HG02759 (cell line): ENCODE measurements at regions not wholly inside any gene's neighbourhood (a gene's known extent, or its start where the extent isn't known, plus 50 kb on each side); places are given as distances from the start of the nearest gene placed in this dataset.

ENCODE experiments used
- ATAC-seq: cut with Tn5 transposase; IDR thresholded peaks from one replicate; pipeline ENCODE4 v1.9.1; 2021; ENCODE audit warnings: mild to moderate bottlenecking, moderate library complexity; ENCODE audit not compliant: unreplicated experiment

DNA sequence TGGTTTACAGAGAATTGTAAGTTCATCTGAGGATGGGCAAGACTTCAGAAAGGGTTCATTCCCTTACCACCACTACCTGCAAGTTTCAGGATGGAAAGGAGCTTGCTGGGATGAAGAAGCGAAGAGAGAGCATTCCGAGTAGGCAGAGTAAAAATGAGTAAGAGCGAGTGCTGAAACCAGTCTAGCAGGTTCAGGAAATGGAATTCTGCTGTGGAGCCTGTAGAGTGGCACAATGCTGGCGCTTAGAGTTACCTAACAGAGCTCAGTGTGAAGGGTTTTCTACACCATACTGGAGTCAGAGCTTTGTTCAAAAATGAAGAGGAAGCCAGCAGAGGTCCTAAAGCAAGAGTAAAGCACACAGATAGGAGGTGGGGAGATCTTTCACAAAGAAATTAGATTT lies 179.2 kb upstream of the ZC3H12C start:
- no peak for ATAC-seq

DNA sequence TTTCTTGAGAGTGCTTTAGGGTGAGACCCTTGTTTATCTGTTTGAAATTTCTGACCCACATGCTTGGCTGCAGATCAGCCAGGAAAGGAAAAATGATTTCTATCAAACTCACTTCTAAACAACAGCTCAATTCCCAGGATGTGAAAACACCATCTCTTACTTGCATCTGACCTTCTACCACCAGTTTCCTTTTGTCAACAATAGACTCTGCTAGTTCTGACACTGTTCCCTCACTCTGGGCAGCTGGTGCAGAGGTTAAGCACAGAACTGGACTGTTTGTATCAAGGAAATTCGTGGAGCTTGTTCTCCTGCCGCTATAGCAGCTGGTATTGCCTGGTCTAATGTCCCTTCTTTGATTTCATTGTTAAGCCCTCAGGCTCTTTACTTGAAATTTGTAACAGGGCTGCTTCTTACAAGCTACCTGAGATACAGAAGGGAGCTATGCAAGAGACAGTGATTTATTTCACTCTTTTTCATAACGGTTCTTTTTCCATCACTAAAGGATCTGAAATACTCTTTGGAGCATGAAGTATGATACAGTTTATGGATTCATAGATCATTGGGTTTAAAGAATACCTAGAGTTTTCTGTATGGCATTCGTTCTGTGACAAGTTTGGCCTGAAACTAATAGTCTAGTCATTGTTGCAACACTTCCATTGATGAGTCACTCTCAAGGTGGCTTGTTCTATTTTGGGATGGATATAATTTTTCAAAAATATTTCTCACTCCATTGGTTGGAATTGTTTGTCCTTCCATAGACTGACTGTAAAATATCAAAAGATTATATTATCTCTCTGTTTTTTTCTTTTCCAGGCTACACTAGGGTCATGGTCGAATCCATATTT lies 178.2 kb upstream of the ZC3H12C start:
- no peak for ATAC-seq

DNA sequence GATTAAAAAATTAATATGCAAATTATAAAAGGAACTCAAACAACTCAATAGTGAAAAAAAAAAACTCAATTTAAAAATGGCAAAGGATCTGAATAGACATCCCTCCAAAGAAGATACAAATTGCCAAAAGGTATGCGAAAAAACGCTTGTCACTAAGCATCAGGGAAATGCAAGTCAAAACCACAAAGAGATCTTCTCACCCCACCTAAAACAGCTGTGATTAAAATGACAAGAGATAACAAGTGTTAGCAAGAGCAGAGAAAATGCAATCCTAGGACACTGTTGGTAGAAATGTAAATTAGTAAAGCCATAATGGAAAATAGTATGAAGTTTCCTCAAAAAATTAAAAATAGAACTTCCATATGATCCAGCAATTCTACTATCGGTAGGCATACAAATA lies 166.3 kb upstream of the ZC3H12C start:
- ATAC-seq = no peak

DNA sequence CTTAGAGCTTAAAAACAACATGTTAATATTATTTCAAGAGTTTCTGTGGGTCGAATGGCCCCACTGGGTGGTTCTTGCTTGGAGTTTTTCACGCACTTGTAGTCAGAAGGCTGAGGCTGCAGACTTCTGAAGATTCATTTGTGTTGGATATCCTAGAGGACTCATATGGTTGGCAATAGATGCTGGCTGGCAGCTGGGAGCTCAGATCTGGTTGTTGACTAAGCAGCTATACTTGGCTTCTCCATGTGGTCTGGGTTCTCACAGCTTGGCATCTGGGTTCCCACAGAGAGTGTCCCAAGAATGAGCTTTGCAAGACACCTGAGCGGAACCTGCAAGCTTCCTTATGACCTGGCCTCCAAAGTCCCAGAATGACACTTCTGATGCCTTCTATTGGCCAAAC lies 163.9 kb upstream of the ZC3H12C start:
- ATAC-seq = no peak

DNA sequence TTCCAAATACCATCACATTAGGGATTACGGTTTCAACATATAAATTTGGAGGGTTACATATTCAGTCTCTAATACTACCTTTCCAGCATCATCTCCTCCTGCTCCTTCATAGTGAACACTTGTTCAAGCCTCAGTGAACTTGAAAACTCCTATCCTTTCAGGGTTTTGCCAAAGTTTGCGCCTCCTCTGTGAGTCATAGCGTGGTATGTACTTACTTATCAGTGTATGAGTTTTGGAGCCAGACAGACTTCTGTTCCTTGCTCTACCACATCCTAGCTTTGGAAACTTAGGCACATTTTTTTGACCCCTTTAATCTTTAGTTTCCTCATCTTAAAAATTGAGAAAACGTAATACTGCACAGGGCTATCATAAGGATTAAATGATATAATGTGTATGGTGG lies 160.1 kb upstream of the ZC3H12C start:
- ATAC-seq = no peak

DNA sequence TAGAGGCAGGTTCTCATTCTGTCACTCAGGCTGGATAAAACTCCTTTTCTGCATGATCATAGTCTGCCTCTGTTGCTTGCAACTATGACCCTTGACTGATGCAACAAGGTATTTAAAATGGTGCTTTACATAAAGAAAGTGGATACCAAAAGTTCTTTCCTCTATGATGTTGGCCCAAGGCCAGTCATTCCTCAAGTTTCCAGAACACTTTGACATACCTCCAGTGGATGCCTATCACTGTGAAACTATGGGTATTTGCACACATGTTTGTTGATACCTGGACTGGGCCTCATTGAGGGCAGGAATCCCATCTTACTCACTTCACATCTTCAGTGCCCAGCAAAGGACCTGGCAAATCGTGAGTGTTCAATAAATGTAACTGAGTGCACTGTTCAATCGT lies 159.0 kb upstream of the ZC3H12C start:
- no peak for ATAC-seq

DNA sequence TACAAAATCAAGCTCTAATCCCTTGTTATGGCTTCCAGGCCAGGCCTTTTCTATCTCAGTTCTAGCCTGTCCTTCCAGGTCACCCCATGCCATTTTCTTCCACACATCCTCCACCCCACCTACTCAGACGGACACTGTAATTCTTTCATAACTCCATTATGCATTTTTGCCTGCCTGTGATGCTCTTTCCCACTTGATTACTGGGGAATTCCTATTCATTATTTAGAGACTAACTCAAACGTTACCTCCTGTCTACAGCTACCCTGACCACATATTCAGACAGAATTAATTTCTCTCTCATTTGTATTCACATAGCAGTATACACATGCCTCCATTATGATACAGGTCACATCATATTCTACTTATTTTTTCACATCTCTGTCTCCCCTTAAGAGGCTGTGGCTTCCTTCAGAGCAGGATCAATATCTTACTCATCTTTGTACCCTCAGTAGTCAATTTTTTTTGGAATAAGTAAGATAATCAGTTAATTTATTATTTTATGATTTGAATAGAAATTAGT lies 156.5 kb upstream of the ZC3H12C start:
- no peak for ATAC-seq

DNA sequence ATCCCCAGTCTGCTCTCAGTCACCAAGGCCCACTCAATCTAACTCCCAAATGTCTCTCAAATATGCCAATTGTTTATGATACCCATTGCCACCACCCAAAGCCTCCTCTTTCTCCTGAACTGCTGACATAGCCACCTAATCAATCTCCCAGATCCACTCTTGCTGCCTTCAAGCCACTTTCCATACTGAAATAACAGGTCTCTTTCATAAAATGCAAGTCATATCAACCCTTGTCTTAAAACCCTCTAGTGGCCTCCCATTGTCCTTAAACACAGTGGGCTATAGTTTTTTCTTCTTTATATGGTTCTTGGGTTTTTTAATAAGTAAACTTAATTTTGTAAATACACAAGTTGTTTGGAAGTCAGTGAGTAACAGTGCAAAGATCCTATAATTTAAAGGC lies 155.2 kb upstream of the ZC3H12C start:
- ATAC-seq = no peak

DNA sequence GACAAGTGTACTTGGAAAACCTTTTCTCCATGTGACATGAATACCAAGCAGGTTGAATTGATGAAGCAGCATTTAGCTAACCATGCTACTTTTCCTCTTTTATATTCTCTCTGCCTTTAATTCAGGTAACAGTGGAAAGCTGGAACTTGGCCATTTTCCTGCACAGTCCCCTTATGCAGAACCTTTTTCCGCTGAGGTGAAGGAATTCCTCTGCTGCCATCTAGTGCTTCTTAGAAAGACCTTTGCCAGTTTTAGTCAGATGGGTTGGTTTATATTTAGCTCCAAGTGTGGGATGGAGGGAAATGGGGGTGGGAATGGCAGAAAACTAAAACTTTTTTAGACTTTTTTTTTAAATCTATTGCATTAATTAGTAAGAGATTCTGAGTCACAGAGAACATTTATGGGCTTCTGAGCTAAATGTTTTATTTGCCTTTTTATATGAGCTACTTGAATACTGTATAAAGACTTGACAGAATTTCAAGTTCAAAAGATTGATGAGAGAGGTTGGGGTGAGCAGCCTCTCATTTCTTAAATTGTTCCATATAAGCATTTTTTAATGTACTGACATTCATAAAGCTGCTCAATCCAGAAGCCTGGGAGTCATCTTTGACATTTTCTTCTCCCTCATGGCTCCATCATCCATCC lies 153.9 kb upstream of the ZC3H12C start:
- no peak for ATAC-seq

DNA sequence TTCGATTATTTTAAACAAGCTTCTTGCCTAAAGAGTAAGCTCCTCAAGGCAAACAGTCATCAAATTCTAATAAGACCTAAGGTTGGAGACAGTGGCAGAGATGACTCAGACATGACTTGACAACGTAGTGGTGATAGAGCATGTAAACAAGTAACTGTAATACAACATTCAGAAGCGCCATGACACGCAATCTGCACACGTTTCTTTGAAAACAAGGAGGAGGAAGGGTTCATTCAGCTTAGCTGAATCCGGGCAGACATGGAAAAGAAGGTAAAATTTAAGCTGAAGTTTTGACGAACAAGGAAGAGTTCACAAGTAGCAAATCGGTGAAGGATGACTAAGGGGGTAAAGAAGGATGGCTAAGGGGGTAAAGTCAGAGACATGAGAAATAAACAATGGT lies 152.4 kb upstream of the ZC3H12C start:
- ATAC-seq = no peak

DNA sequence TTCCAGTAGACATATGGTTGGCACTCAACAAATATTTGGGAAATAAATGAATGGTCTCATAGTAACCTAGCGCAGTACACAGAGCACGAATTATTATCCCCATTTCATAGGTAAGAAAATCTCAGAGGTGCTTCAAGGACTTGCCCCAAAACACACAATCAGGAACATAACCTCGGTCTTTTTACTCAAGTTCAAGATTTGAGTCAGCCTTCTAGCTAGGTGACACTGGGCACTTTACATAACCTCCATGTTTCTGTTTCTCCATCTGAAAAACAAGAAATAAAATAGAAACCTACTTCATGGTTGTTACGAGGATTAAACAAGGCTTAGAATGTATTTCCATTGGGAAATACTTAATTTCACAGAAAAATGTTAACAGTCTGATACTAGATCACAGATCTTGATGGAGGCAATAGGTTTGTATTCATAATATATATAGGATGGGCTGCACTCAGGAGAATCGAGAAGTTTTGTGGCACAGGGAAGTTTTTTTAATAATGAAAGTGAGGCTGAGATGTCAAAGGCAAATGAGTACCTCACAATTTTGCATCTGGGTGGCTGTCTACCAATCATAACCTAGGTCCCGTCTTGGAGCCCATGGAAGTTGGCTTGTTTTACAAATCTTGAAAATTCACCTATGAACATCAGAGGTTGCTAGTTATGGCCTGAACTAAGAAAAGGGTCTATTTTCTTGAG lies 147.4 kb upstream of the ZC3H12C start:
- ATAC-seq = peak; percentile 64

DNA sequence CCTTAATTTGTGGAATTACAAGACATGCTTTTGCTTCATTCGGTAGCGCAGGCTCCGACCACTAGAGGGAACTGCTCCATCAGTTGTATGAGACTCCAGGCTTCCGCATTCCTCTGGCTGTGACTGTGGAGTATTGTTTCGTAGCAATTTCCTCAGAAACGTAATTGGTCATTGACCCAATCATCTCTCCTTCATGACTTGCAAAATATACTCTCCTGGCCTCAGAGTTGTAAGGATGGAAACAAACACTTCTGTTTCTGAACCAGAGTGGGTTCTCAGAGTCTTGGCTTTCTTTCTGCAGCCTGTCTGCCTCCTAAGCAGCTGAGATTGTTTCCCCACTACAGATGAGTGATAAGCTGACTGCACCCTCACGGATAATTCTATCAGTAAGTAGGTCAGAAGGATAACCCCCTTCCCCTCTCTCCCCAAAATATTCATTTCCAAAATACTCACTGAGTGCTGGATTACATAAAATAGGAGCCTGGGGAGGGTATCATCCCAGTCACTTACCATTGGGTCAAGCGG lies 146.8 kb upstream of the ZC3H12C start:
- ATAC-seq = peak; percentile 91

DNA sequence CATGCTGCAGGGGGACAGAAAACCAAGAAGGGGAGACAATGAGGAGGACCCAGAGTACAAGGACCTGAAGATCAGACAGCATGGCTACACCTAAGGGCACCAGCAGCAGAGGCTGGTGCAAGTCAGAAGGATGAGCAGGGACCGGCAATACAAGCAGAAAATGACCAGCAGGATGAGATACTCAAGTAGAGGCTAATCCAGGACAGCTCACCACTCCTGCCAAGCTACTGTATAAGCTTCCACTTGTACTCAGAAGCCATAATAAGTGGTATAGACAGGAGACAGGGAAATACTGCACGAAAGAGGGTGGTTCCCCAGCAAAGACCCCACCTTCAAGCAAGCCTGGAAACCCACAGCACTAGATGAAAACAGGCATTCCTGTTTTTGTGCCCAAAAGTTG lies 138.7 kb upstream of the ZC3H12C start:
- ATAC-seq = no peak

DNA sequence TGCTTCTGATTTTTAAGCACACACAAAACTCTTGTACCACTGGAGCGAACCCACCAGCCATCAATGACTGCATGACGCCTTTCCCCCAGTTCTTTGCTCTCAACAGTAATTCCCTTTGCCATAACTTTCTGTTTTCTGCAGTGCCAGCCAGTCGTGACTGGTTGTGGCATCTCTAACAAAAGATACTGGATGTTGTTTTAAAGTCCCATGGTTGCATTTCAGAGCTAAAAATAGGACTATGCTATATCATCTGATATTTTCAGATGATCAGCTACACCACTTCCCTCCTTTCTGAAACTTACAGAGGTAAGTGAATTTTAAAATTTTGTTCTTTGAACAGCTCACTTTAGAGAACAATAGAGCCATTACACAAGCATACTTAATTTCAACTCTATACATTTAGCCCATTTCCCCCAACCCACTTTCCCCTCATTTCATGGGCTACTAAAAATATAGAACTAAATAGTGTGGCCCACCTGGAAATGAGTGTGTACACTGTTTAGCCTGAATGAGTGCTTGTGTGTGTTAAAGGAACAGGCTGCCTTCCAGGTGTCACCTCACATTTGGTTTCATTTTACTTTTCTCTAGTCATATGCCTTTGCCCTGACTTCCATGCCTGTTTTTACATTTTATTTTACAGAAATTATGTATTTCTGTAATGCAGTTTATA lies 136.9 kb upstream of the ZC3H12C start:
- peak; percentile 79 for ATAC-seq

DNA sequence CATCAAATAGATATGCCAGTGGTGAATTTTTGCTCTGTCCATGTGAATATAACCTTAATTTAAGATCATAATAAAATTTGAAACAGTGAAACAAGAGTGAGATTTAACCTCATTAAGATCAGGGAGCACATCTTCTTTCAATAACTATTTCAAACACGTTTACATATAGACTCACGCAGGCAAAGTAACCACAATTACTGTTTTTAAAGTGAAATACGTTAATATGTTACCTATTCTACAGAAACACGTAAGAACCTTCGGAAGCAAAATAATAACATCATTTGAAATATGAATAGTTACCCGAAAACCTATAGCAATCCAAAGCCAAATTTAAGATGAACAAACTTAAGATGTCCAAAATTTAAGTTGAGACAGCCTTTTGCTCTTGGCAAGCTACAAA lies 136.2 kb upstream of the ZC3H12C start:
- ATAC-seq = peak; percentile 47

DNA sequence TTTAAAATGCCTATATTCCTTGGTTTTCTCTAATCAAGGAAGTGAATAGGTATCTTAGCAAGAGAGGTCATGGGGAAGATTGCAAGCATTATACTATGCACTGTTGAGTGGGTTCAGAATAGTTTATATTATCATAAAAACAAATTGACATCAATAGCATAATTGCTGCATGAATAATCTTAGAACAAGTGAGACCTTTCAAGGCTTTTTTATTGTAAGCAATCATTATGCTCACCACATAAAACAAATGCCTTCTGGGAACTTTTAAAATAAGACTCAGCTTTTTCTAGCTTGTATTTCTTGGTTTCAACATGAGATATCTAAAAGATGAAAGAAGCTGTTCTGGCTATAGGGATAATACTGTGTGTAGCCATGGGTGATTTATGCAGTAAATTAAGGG lies 135.6 kb upstream of the ZC3H12C start:
- no peak for ATAC-seq

DNA sequence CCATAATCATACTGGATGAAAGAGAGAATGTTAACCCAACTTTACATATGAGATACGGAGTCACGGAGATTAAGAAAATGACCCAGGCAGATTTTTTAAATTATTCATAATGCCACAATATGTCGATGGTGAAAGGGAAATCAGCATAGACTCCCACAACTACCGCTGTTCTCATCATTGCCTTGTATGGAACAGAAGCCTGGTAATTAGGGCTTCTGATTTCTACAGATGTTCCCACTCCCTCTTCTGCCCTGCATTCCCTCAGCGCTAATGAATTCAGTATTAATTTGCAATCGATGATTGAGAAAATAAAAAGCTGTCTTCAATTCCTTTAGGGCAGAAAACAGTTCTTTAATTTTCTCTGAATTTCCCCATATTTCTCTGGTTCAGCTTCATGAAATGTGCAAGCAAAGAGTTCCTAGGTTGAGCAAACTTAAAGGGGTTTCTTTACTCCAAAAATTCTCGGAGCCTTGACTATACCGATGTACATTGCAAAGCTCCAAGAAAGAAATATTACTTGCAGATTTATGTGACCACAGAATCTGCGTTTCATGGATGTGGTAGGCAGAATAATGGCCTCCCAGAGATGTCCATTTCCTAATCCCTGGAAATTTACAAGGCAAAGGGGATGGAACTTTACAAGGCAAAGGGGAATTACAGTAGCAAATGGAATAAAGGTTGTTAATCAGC lies 134.9 kb upstream of the ZC3H12C start:
- ATAC-seq = no peak

DNA sequence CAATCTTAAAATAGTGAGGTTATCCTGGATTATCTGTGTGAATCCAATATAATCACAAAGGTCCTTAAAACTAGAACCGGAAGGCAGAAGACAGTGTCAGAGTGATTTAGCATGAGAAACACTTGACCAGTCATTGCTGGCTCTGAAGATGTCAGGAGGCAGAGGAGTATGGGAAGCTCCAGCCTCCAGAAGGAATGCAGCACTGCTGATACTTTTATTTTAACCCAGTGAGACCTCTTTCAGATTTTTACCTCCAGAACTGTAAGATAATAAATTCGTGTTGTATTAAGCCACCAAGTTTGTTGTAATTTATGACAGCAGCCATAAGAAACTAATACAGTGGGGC lies 134.4 kb upstream of the ZC3H12C start:
- no peak for ATAC-seq

DNA sequence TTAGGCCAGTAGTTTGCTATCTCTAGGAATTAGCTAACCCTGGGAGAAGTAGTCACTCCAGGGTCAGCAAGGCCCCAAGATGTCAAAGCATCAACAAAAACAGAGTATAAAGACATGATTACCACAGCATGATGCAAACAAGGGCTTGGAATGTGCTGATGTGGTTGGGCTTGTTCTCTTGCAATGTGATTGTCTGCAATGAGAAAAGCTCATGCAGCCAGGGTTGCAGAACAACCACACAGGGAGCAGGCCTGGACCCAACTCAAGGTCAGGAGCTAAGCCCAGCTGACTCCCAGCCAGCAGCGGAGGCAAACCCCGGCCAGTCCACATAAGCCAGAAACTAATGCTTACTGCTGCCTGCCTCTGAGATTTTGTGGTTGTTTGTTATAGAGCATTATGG lies 132.4 kb upstream of the ZC3H12C start:
- ATAC-seq = no peak

DNA sequence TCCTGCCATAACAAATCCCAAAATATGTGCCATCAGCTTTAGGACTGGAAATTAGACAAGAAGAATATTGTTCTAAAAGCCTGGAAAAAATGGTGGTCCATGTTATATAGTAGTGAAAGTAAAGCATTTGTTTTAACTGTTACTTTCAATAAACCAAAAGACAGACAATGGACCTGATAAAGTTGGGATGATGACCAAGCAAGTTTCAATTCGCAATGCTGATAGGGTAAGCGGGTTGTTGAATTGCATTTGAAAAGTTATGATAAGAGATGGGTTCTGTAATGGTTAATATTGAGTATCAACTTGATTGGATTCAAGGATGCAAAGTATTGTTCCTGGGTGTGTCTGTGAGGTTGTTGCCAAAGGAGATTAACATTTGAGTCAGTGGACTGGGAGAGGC lies 131.9 kb upstream of the ZC3H12C start:
- ATAC-seq = no peak

DNA sequence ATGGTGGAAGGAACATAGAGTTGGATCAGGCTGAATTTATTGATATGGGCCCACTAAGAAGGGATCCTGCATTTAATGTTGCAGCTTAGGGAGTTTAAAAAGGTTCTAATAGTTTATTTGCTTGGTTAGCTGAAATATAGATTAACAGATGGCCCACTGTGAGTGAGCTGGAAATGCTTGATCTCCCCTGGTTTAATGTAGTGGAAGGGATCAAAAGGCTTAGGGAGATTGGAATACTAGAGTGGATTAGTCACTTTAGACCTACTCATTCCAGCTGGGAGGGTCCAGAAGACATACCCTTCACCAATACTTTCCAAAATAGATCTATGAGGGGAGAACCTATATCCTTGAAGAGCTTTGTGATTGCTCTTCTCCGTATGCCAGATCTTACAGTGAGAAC lies 130.1 kb upstream of the ZC3H12C start:
- no peak for ATAC-seq
